AG09309 (cell line): ENCODE measurements at regions not wholly inside any gene's neighbourhood (a gene's known extent, or its start where the extent isn't known, plus 50 kb on each side); places are given as distances from the start of the nearest gene placed in this dataset.

Experiments used
- DNase-seq: peaks from one replicate; pipeline ENCODE4 v3.0.0-alpha.2; 2010; ENCODE audit warnings: low read depth
- H3K4me3 ChIP-seq: 2 replicates; pipeline ENCODE4 v1.5.1; 2011; ENCODE audit warnings: mild to moderate bottlenecking, low read depth, low read length, moderate library complexity; ENCODE audit not compliant: control insufficient read depth
- CTCF ChIP-seq: IDR thresholded peaks from 2 replicates; pipeline ENCODE4 v1.5.1; 2011; ENCODE audit warnings: mild to moderate bottlenecking, low read depth, low read length, inconsistent platforms; ENCODE audit not compliant: insufficient read depth, control insufficient read depth; ENCODE audit errors: missing control alignments

GRCh38 chr7:42476255-42476654 is 239.2 kb upstream of the GLI3 start:
- DNase-seq: no peak
- no peak for TF ChIP-seq CTCF
- H3K4me3 ChIP-seq: no peak overlapping the region

GRCh38 chr7:42475082-42475481 is 238.1 kb upstream of the GLI3 start:
- TF ChIP-seq CTCF: no peak
- no peak for DNase-seq
- H3K4me3 ChIP-seq: no peak overlapping the region

- no peak for TF ChIP-seq CTCF
- no peak for DNase-seq
- H3K4me3 ChIP-seq: no peak overlapping the region
Measured at GRCh38 chr7:42473099-42473498, 236.1 kb upstream of the GLI3 start.

DNA sequence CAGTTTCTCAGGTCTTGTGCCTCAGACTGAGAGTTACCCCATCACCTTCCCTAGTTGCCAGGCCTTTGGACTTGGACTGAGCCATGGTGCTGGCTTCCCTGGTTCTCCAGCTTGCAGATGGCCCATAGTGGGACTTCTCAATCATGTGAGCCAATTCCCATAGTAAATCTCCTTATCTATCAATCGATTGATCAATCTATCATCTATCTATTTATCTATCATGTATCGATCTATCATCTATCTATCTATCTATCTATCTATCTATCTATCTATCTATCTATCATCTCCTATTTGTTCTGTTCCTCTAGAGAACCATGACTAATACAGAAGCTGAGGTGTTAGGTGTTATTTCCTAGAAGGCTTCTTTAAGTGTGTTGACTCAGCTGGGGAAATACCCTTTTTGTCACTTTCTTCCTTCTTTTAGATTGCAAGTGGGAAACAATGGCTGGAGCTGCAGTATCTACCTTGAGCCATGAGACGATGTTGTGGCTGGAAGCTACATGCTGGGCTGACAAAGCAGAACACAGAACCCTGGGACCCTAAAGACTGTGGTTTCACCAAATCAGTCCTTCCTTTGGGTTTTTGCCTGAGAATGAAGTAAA is 234.7 kb upstream of the GLI3 start:
- no peak overlapping the region for H3K4me3 ChIP-seq
- DNase-seq: no peak
- TF ChIP-seq CTCF: no peak

DNA sequence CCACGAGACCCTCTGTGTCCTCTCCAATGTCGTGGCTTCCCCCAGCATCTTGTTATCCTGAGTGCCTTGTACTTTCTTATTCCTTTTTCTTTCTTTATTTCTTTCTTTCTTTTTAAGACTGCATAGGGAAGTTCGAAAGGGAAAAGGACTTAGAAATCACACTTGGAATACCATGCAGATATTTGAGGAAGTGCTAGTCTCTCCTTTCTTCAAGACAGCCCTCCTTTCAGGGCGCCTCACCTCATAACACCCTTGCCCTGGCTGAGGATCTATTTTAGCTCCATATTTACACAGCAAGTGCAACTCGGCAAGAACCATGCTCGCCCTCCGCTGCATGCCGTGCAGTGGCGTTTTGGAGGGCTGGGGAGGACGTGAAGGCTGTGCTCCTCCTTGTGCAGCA is 232.3 kb upstream of the GLI3 start:
- no peak overlapping the region for H3K4me3 ChIP-seq
- no peak for TF ChIP-seq CTCF
- DNase-seq: no peak

DNA sequence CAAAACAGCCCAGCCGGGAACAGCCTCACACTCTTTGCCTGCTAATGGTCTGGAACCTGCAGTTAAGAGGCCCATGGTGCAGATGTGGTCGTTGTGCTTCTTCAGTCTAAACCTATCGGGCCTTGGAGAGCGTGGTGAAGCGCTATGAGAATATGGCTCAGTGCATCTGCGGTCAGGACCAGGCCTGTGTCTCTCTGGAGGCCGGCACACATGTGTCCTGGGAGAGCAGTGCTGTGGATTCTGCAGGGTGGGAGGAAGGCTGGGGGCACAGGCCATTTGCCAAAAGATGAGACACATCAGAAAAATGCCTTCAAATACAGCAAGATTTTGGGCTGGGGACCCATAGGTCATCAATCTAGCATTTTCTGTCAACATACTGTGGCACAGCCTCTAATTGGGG is 231.5 kb upstream of the GLI3 start:
- H3K4me3 ChIP-seq: no peak overlapping the region
- DNase-seq: no peak
- TF ChIP-seq CTCF: no peak

DNA sequence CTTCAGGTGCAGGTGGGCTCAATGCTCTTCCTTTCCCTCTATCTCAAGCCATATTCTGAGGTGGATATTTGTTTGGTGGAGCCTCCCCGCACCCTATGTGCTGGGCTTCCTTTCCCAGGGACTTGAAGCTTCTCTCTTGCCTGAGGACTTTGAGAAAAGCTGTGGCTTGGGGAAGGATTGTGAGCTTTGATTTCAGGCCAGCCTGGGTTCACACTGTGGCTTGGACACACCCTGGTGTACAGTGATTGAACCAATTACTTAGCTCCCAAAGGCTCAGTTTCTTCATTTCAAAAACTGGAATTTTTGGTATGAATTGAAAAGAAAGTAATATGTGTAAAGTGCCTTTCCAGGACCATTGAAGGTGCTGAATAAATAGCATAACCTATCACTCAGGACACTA is 224.5 kb upstream of the GLI3 start:
- no peak for DNase-seq
- H3K4me3 ChIP-seq: no peak overlapping the region
- no peak for TF ChIP-seq CTCF
